Trophoblast cell (in vitro differentiated cells and primary cell): ENCODE measurements at regions not wholly inside any gene's neighbourhood (a gene's known extent, or its start where the extent isn't known, plus 50 kb on each side); places are given as distances from the start of the nearest gene placed in this dataset.
"Not testable (repeated sequence)": the region's sequence is repeated elsewhere in the genome, so short reads cannot be mapped to it uniquely, and the experiment has no call there.

Source experiments
- DNase-seq, 2 donors: peaks; one replicate each; pipeline ENCODE4 v3.0.0-alpha.2; 2016
- H2AFZ ChIP-seq: 2 replicates; pipeline ENCODE4 v1.6.1; 2013; ENCODE audit warnings: low read length, moderate library complexity, mild to moderate bottlenecking; ENCODE audit not compliant: insufficient read depth, poor library complexity
- H2AK5ac ChIP-seq: 2 replicates; pipeline ENCODE4 v1.6.1; 2013; ENCODE audit warnings: mild to moderate bottlenecking, low read length
- H2BK120ac ChIP-seq: 2 replicates; pipeline ENCODE4 v1.6.1; 2013; ENCODE audit warnings: low read length, mild to moderate bottlenecking, moderate library complexity; ENCODE audit not compliant: insufficient read depth, poor library complexity
- H2BK12ac ChIP-seq: 2 replicates; pipeline ENCODE4 v1.6.1; 2013; ENCODE audit warnings: mild to moderate bottlenecking, low read length, moderate library complexity
- H2BK5ac ChIP-seq: 2 replicates; pipeline ENCODE4 v1.6.1; 2013; ENCODE audit warnings: low read length, low read depth, moderate library complexity, mild to moderate bottlenecking; ENCODE audit not compliant: poor library complexity
- H3K14ac ChIP-seq: 2 replicates; pipeline ENCODE4 v1.6.1; 2013; ENCODE audit warnings: mild to moderate bottlenecking, low read length
- H3K18ac ChIP-seq: 2 replicates; pipeline ENCODE4 v1.6.1; 2013; ENCODE audit warnings: mild to moderate bottlenecking, low read length
- H3K23ac ChIP-seq: 2 replicates; pipeline ENCODE4 v1.6.1; 2013; ENCODE audit warnings: low read length
- H3K27ac ChIP-seq: 2 replicates; pipeline ENCODE4 v1.5.1; 2013; ENCODE audit warnings: low read depth, mild to moderate bottlenecking, inconsistent platforms, low read length, moderate library complexity
- H3K27me3 ChIP-seq: 2 replicates; pipeline ENCODE4 v1.6.1; 2013; ENCODE audit warnings: inconsistent platforms, mild to moderate bottlenecking, low read length, moderate library complexity; ENCODE audit not compliant: insufficient read depth
- H3K36me3 ChIP-seq, 2 experiments: 1 replicate in 1 of 2; 2 replicates in 1 of 2; pipeline ENCODE4 v1.6.1; 2013; ENCODE audit warnings: low read length in 2 of 2, mild to moderate bottlenecking in 2 of 2, moderate library complexity in 1 of 2; ENCODE audit not compliant: insufficient read depth in 2 of 2, control insufficient read depth in 1 of 2
- H3K4ac ChIP-seq: 2 replicates; pipeline ENCODE4 v1.6.1; 2013; ENCODE audit warnings: low read depth, mild to moderate bottlenecking, low read length, moderate library complexity
- H3K4me1 ChIP-seq, 2 experiments: 1 replicate in 1 of 2; 2 replicates in 1 of 2; pipeline ENCODE4 v1.6.1; 2013; ENCODE audit warnings: low read length in 2 of 2, mild to moderate bottlenecking in 2 of 2, moderate library complexity in 1 of 2; ENCODE audit not compliant: insufficient read depth in 2 of 2, control insufficient read depth in 1 of 2
- H3K4me2 ChIP-seq: 2 replicates; pipeline ENCODE4 v1.6.1; 2013; ENCODE audit warnings: inconsistent platforms, mild to moderate bottlenecking, low read length, moderate library complexity
- H3K4me3 ChIP-seq: 2 replicates; pipeline ENCODE4 v1.5.1; 2013; ENCODE audit warnings: mild to moderate bottlenecking, low read depth, low read length, inconsistent platforms
- H3K79me1 ChIP-seq: one replicate; pipeline ENCODE4 v1.6.1; 2013; ENCODE audit warnings: low read length
- H3K79me2 ChIP-seq: 2 replicates; pipeline ENCODE4 v1.6.1; 2013; ENCODE audit warnings: low read length, mild to moderate bottlenecking; ENCODE audit not compliant: control insufficient read depth, insufficient read depth, poor library complexity
- H3K9ac ChIP-seq: 2 replicates; pipeline ENCODE4 v1.6.1; 2013; ENCODE audit warnings: mild to moderate bottlenecking, low read length
- H3K9me3 ChIP-seq: 2 replicates; pipeline ENCODE4 v1.6.1; 2013; ENCODE audit warnings: low read depth, mild to moderate bottlenecking, control low read depth, inconsistent platforms, low read length; ENCODE audit not compliant: insufficient read depth
- H4K12ac ChIP-seq: 2 replicates; pipeline ENCODE4 v1.6.1; 2013; ENCODE audit warnings: low read depth, mild to moderate bottlenecking, low read length, moderate library complexity
- H4K8ac ChIP-seq: 2 replicates; pipeline ENCODE4 v1.6.1; 2013; ENCODE audit warnings: low read depth, mild to moderate bottlenecking, low read length, moderate library complexity
- H4K91ac ChIP-seq: one replicate; pipeline ENCODE4 v1.6.1; 2013; ENCODE audit warnings: low read depth, mild to moderate bottlenecking, low read length, moderate library complexity
- WGBS: extraction: QIAGEN DNeasy Blood & Tissue Kit; methylation state at CpG from one replicate; pipeline ENCODE4 v1.1.7; 2013; ENCODE audit warnings: missing lambda C conversion rate; ENCODE audit not compliant: insufficient read length, insufficient coverage; ENCODE audit errors: extremely low coverage; 5-methylcytosine and 5-hydroxymethylcytosine counted together

- Histone ChIP-seq H3K27ac (no peak overlapping the region), H2BK120ac (no peak overlapping the region), H3K4me2 (no peak overlapping the region), H3K9me3 (peaks cover 5% of the 10 kb centered on the region), H4K91ac (no peak overlapping the region), H3K79me1 (no peaks in the 10 kb centered on the region), H2AFZ (no peak overlapping the region), H2BK12ac (no peak overlapping the region), H2BK5ac (no peak overlapping the region), H3K4me1 (no peaks in the 10 kb centered on the region), H3K23ac (no peak overlapping the region), H3K9ac (no peak overlapping the region), H3K27me3 (no peaks in the 10 kb centered on the region), H3K36me3 (no peaks in the 10 kb centered on the region), H3K14ac (no peak overlapping the region), H2AK5ac (no peak overlapping the region), H4K12ac (no peak overlapping the region), H4K8ac (no peak overlapping the region), H3K79me2 (no peaks in the 10 kb centered on the region), H3K4me3 (no peak overlapping the region), H3K18ac (no peak overlapping the region), H3K4ac (no peak overlapping the region)
- no CpG with 5 or more reads among the region's 6 CpGs for WGBS
- no peak for DNase-seq
Measured at GRCh38 chr17:74132354-74132753, 71.1 kb upstream of the RPL38 start.

DNA sequence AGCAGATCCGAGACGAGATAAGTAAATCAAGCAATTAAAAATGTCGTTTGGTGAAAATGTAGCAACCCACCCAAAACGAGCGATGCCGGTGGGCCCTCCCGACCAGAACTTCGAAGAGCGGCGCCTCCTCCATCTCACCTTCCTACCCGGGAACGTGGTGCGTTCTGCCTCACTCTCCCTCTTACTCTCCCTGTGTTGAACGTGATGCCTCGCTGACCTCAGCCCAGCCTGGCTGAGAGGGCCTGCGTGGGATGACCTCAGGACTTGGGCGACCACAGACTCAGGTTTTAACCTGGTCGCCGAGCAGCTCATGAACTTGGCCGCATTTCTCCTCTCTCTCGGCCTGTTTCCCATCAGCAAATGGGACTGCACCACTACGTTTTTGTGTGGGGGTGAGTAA lies 69.7 kb upstream of the RPL38 start:
- H3K4me3 ChIP-seq, result no peak overlapping the region
- no peak overlapping the region for H3K4ac ChIP-seq
- H3K27me3 ChIP-seq, result no peaks in the 10 kb centered on the region
- H4K12ac ChIP-seq, result no peak overlapping the region
- no peak overlapping the region for H4K91ac ChIP-seq
- DNase-seq, result no peak
- no peak overlapping the region for H2BK12ac ChIP-seq
- no peak overlapping the region for H2AK5ac ChIP-seq
- H4K8ac ChIP-seq, result no peak overlapping the region
- H3K27ac ChIP-seq, result no peak overlapping the region
- no peak overlapping the region for H2BK120ac ChIP-seq
- no peak overlapping the region for H3K9ac ChIP-seq
- no CpG with 5 or more reads among the region's 22 CpGs for WGBS
- H3K18ac ChIP-seq, result no peak overlapping the region
- H3K36me3 ChIP-seq, result no peaks in the 10 kb centered on the region
- H3K9me3 ChIP-seq, result peaks cover 7% of the 10 kb centered on the region
- no peak overlapping the region for H3K23ac ChIP-seq
- no peaks in the 10 kb centered on the region for H3K4me1 ChIP-seq
- H3K79me2 ChIP-seq, result no peaks in the 10 kb centered on the region
- H2BK5ac ChIP-seq, result no peak overlapping the region
- no peak overlapping the region for H2AFZ ChIP-seq
- H3K79me1 ChIP-seq, result no peaks in the 10 kb centered on the region
- no peak overlapping the region for H3K14ac ChIP-seq
- no peak overlapping the region for H3K4me2 ChIP-seq

GRCh38 chr17:74134234-74134633 lies 69.2 kb upstream of the RPL38 start:
- H3K4me3 ChIP-seq, H3K14ac ChIP-seq: not testable (repeated sequence)
- no CpG with 5 or more reads among the region's 5 CpGs for WGBS

DNA sequence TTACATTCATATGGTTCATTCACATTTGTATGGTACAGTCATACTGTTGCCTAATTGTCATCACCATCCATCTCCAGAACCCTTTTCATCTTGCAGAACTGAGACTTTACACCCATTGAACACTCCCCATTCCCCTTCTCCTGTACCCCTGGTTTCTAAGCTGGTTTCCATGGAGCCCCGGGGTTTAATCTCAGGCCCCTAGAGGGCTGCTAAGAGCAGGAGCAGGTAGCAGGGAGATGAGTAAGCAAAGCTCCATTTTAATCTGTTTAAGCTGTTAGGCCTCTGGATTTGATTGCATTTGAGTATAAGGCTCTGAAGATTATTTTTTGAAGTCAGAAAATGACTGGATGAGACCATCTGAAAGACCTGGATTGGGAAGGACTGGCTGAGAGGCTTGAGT lies 68.5 kb upstream of the RPL38 start:
- Histone ChIP-seq H2AFZ (no peak overlapping the region), H3K9me3 (peaks cover 7% of the 10 kb centered on the region), H3K27ac (no peak overlapping the region), H3K9ac (no peak overlapping the region), H3K27me3 (no peaks in the 10 kb centered on the region), H3K4ac (no peak overlapping the region), H4K12ac (no peak overlapping the region), H3K79me2 (no peaks in the 10 kb centered on the region), H2BK5ac (no peak overlapping the region), H3K4me2 (no peak overlapping the region), H3K18ac (no peak overlapping the region), H3K79me1 (no peaks in the 10 kb centered on the region), H4K8ac (no peak overlapping the region), H2BK12ac (no peak overlapping the region), H3K4me3 (no peak overlapping the region), H3K36me3 (peaks cover 0 to 2% of the 10 kb centered on the region in 2 experiments), H2BK120ac (no peak overlapping the region), H3K4me1 (no peaks in the 10 kb centered on the region), H4K91ac (no peak overlapping the region), H3K23ac (no peak overlapping the region), H3K14ac (no peak overlapping the region), H2AK5ac (no peak overlapping the region)
- DNase-seq, result no peak
- no CpG with 5 or more reads among the region's 1 CpG for WGBS

More at GRCh38 chr17:74134234-74134633, 69.2 kb upstream of the RPL38 start:
- not testable (repeated sequence) for H4K8ac ChIP-seq, H3K18ac ChIP-seq, H3K27ac ChIP-seq, H3K9me3 ChIP-seq, H4K91ac ChIP-seq, H3K79me2 ChIP-seq, H3K9ac ChIP-seq, H2BK120ac ChIP-seq, H3K79me1 ChIP-seq, H3K4me1 ChIP-seq, H3K4ac ChIP-seq, H3K4me2 ChIP-seq, H2AFZ ChIP-seq, H2AK5ac ChIP-seq, H2BK12ac ChIP-seq, H4K12ac ChIP-seq, DNase-seq, H2BK5ac ChIP-seq, H3K36me3 ChIP-seq, H3K27me3 ChIP-seq, H3K23ac ChIP-seq
